ENCODE measurements at regions not wholly inside any gene's neighbourhood (a gene's known extent, or its start where the extent isn't known, plus 50 kb on each side); places are given as distances from the start of the nearest gene placed in this dataset.

DNA sequence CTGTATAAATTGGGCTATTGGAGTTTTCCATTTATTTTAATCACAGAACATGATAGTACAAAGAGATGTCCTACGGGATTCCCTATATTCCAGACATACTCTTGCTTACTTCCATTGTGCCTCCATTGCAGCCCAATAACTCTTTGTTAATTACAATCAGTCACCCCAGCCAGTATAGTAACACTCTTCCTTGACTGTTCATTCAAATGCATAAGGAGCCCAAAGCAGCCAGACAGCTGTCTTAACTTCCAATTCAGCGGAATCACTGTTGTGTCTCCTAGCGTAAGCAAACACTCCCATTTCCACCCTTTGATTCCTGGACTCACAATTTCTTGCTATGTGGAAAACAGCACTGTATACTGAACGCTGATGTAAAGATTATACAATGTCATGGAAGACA is 942.3 kb downstream of the TAF11L14 start:
- Histone ChIP-seq H3K4me1 (ENCODE audit: control insufficient read depth, insufficient read depth, low read length) (no peaks in the 10 kb centered on the region), H2BK120ac (ENCODE audit: low read depth, low read length) (no peak overlapping the region), H2AK5ac (ENCODE audit: low read depth, low read length) (no peak overlapping the region), H2AFZ (replicated peaks; ENCODE audit: low read length, poor library complexity) (no peak overlapping the region), H3K4ac (ENCODE audit: low read depth, low read length) (no peak overlapping the region), H4K20me1 (ENCODE audit: insufficient read depth, low read length) (no peaks in the 10 kb centered on the region), H3K9me3 (ENCODE audit: control insufficient read depth, insufficient read depth, low read length) (peaks cover 3% of the 10 kb centered on the region; the same call in 1 of the 2 replicates), H2BK20ac (ENCODE audit: low read depth, low read length) (no peak overlapping the region), H4K8ac (ENCODE audit: low read depth in 2 of 2, low read length in 2 of 2) (no peak overlapping the region), H3K23ac (ENCODE audit: low read depth, low read length) (no peak overlapping the region), H3K27ac (ENCODE audit: insufficient read depth, low read length) (no peak overlapping the region), H4K91ac (ENCODE audit: insufficient read depth, low read depth, low read length) (no peak overlapping the region), H3K79me1 (ENCODE audit: low read depth in 1 of 2, low read length in 2 of 2) (no peaks in the 10 kb centered on the region), H2BK5ac (ENCODE audit: low read depth, low read length, poor library complexity, severe bottlenecking) (no peak overlapping the region), H3K9ac (ENCODE audit: low read depth, low read length) (no peak overlapping the region), H3K9me1 (ENCODE audit: insufficient read depth, low read length) (no peaks in the 10 kb centered on the region), H2AK9ac (replicated peaks; ENCODE audit: low read depth, low read length, poor library complexity) (no peak overlapping the region), H2BK15ac (ENCODE audit: low read depth, low read length) (no peak overlapping the region), H3K56ac (ENCODE audit: extremely low read depth, insufficient read depth, low read length) (no peak overlapping the region), H3K14ac (replicated peaks; ENCODE audit: low read depth, low read length) (no peak overlapping the region), H3K27me3 (ENCODE audit: control insufficient read depth, insufficient read depth, low read length) (no peaks in the 10 kb centered on the region), H3K18ac (ENCODE audit: low read depth, low read length) (no peak overlapping the region), H3K4me2 (ENCODE audit: low read depth, low read length) (no peak overlapping the region), H4K5ac (ENCODE audit: low read depth, low read length) (no peak overlapping the region), H3K36me3 (ENCODE audit: control insufficient read depth, insufficient read depth, low read length) (no peaks in the 10 kb centered on the region), H3K4me3 (ENCODE audit: insufficient read depth, low read depth, low read length) (no peak overlapping the region)
- TF ChIP-seq FOS (IDR thresholded peaks at IDR 0.05; ENCODE audit: low read depth, low read length) (no peak), MAZ (IDR thresholded peaks at IDR 0.05; ENCODE audit: borderline replicate concordance, low read depth, low read length) (no peak), RAD21 (IDR thresholded peaks at IDR 0.05; ENCODE audit: low read length) (no peak), MAFK (IDR thresholded peaks at IDR 0.05; ENCODE audit: low read depth, low read length) (no peak), NFE2L2 (IDR thresholded peaks at IDR 0.05; ENCODE audit: low read depth, low read length) (no peak), SMC3 (IDR thresholded peaks at IDR 0.05; ENCODE audit: low read depth, low read length) (no peak), CHD1 (IDR thresholded peaks at IDR 0.05; ENCODE audit: low read depth, low read length) (no peak)
- TF ChIP-seq, protein P1, sequence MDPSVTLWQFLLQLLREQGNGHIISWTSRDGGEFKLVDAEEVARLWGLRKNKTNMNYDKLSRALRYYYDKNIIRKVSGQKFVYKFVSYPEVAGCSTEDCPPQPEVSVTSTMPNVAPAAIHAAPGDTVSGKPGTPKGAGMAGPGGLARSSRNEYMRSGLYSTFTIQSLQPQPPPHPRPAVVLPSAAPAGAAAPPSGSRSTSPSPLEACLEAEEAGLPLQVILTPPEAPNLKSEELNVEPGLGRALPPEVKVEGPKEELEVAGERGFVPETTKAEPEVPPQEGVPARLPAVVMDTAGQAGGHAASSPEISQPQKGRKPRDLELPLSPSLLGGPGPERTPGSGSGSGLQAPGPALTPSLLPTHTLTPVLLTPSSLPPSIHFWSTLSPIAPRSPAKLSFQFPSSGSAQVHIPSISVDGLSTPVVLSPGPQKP (IDR thresholded peaks at IDR 0.05; ENCODE audit: borderline replicate concordance, low read depth, low read length) = no peak
- dilution Hi-C loops (cut with HindIII; ENCODE audit: low sequenced_read_pairs, unreplicated experiment) = no loop called here
- BruUV-seq (replicated peaks) = no TSS peak
- intact Hi-C loops (cut with micrococcal nuclease) = no loop called here
- ChIA-PET POLR2A (ENCODE audit: unreplicated experiment) (no interaction called here), CTCF (no interaction called here)
- in situ Hi-C loops (cut with MboI; ENCODE audit: low sequenced_read_pairs) = no loop called here
- no CpG with 5 or more reads among the region's 4 CpGs for WGBS, 2 experiments (ENCODE audit: extremely low coverage in 2 of 2, insufficient read length in 1 of 2)
- DNase-seq (no peak), ATAC-seq (ENCODE audit: low read depth) (no peak)

Data from IMR-90 (cell line).